Activated CD8-positive, alpha-beta T cell treated with anti-CD3 and anti-CD28 coated beads, Interleukin-2, amount 10 ng/mL, durations not matched to agents 7 days and 5 days (primary cell): ENCODE measurements at regions not wholly inside any gene's neighbourhood (a gene's known extent, or its start where the extent isn't known, plus 50 kb on each side); places are given as distances from the start of the nearest gene placed in this dataset.

Source experiments
- ATAC-seq: fragments of 150-1000 bp; cut with Tn5 transposase; one replicate; pipeline ENCODE4 v1.10.0; 2021; ENCODE audit warnings: moderate library complexity
- CTCF ChIA-PET: fragments of 350-600 bp; sonication (Branson Sonifier 250); formaldehyde crosslinking; loops from one replicate; lab custom pipeline; 2021; ENCODE audit warnings: antibody characterized with exemption; lab: Charles Lee
- POLR2A ChIA-PET: fragments of 350-600 bp; sonication (Branson Sonifier 250); formaldehyde crosslinking; loops from one replicate; lab custom pipeline; 2021; ENCODE audit warnings: antibody characterized with exemption; lab: Charles Lee
- DNase-seq: peaks from one replicate; pipeline ENCODE4 v3.0.0-alpha.2; 2020
- H3K27ac Mint-ChIP-seq: one replicate; pipeline ENCODE4 v1.8.0; 2021; ENCODE audit warnings: mild to moderate bottlenecking, mixed read lengths
- H3K27me3 Mint-ChIP-seq: one replicate; pipeline ENCODE4 v1.8.0; 2021; ENCODE audit warnings: low read depth, mixed read lengths
- H3K36me3 Mint-ChIP-seq: one replicate; pipeline ENCODE4 v1.8.0; 2021; ENCODE audit warnings: low read depth, mixed read lengths
- H3K4me1 Mint-ChIP-seq: one replicate; pipeline ENCODE4 v1.8.0; 2021; ENCODE audit warnings: low read depth, mixed read lengths
- H3K4me3 Mint-ChIP-seq: one replicate; pipeline ENCODE4 v1.8.0; 2021; ENCODE audit warnings: mild to moderate bottlenecking, mixed read lengths
- H3K9me3 Mint-ChIP-seq: one replicate; pipeline ENCODE4 v1.8.0; 2022; ENCODE audit warnings: mixed read lengths; ENCODE audit not compliant: insufficient read depth

- ChIA-PET POLR2A (no interaction called here), CTCF (no interaction called here)
- ATAC-seq, result no peak
- Mint-ChIP-seq H3K4me3 (no peak overlapping the region), H3K27me3 (no peaks in the 10 kb centered on the region), H3K27ac (no peak overlapping the region), H3K36me3 (no peaks in the 10 kb centered on the region), H3K4me1 (no peaks in the 10 kb centered on the region), H3K9me3 (peaks cover 4% of the 10 kb centered on the region)
- DNase-seq, result no peak
Observed at GRCh38 chr3:95939235-95939809, 875.1 kb upstream of the EPHA6 start.

DNA sequence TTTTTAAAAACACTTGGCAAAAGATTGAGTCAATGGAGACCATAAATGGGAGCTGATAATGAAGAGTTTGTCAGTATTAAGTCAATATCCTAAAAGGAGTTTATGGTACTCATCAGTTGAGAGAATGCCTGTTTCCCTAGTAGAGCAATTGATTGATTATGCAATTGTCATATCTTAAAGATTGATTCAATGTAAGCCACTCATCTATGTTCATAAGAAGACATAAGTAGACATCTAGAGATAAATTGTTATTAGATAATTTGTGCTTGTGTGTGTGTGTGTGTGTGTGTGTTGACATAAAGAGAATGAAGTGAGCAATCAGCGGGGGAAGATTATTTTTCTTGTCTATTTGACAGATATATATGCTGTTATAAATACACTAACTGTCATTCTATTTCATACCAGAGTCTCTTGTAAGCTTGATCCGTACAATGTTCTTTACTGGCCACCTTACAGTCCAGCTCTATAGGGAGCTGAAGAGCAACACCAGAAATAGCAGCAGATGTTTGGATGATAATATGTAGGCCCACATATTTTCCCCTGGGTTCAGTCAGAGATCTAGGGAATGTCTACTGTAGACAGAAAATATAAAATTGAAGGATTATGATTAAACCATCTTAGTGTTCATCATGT, 848.6 kb upstream of the EPHA6 start:
- no peaks in the 10 kb centered on the region for H3K27me3 Mint-ChIP-seq
- POLR2A ChIA-PET, result no interaction called here

DNA sequence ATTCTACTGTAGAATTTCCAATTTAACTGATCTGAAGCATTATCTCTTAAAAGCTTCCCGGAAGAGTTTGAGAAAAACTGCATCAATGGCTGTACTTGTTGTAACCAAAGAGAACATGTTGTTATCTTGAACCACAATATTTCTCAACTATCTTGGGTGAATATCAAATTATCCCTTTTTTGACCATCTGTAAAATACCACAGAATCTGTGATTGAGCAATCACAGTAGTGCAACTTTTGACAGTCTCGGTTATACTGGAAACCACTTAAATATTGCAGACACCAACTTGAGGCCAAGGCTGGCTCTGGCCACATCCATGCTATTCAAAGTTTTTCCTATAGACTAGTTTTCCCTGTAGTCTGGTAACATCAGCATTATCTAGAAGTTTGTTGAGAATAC, 842.8 kb upstream of the EPHA6 start:
- no peaks in the 10 kb centered on the region for H3K36me3 Mint-ChIP-seq
- ATAC-seq, result no peak

More for the DNA sequence above, 848.6 kb upstream of the EPHA6 start:
- no peaks in the 10 kb centered on the region for H3K9me3 Mint-ChIP-seq
- H3K4me1 Mint-ChIP-seq, result no peaks in the 10 kb centered on the region
- no peak overlapping the region for H3K4me3 Mint-ChIP-seq
- no peaks in the 10 kb centered on the region for H3K36me3 Mint-ChIP-seq
- ATAC-seq (no peak), DNase-seq (no peak)
- CTCF ChIA-PET, result no interaction called here
- no peak overlapping the region for H3K27ac Mint-ChIP-seq

GRCh38 chr3:95994338-95994737, 820.1 kb upstream of the EPHA6 start:
- Mint-ChIP-seq H3K36me3 (no peaks in the 10 kb centered on the region), H3K4me1 (no peaks in the 10 kb centered on the region), H3K27me3 (no peaks in the 10 kb centered on the region), H3K4me3 (no peak overlapping the region), H3K9me3 (no peaks in the 10 kb centered on the region), H3K27ac (no peak overlapping the region)
- ChIA-PET POLR2A (no interaction called here), CTCF (no interaction called here)
- DNase-seq, result no peak
- no peak for ATAC-seq

More for the DNA sequence above, 842.8 kb upstream of the EPHA6 start:
- H3K27ac Mint-ChIP-seq, result no peak overlapping the region
- no peaks in the 10 kb centered on the region for H3K4me1 Mint-ChIP-seq
- no peak overlapping the region for H3K4me3 Mint-ChIP-seq
- peaks cover 3% of the 10 kb centered on the region for H3K9me3 Mint-ChIP-seq
- no peaks in the 10 kb centered on the region for H3K27me3 Mint-ChIP-seq
- ChIA-PET CTCF (no interaction called here), POLR2A (no interaction called here)
- DNase-seq, result no peak

DNA sequence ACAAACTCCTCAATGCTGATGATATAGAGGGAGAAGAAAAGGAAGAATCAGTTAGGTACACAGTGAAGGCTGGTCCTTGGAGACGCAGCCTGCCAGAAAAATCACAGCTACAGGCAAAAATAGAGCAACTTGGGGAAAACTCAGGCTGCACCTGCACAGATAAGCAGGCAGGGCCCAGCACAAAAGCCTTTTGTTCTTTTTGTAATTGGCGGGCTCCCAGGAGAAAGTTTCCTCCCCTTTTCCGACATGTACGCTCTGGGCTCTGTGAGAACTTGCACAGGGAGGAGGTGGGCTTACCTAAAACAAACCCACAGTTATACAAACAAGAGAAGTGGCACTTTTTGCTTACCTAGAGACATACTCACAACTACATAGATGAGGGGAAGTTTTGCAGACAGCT, 813.4 kb upstream of the EPHA6 start:
- ChIA-PET CTCF (no interaction called here), POLR2A (no interaction called here)
- no peak overlapping the region for H3K4me3 Mint-ChIP-seq

DNA sequence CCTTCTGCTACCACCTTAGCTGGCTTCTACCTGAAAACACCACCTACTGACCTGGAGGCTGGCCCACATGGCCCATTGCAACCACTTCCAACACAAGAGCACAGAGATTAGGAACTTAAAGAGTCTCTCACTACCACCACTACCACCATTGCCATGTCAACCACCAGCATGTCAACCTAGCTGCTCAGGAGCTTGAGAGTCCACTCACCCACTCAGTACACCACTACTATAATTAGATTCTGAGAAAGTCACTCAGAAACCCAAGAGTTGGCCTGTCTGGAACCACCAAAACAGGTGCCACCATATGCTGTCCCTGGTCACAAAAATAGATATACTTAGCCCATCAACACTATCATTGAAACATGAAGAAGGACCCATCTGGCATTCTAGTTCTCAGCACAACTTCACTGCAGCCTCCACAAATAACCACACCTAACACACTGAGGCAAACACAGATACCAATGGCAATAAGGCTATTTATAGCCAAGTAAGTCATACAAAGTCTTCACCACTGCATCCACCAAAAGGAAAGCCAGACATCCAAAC, 806.7 kb upstream of the EPHA6 start:
- ATAC-seq, result no peak
- DNase-seq, result no peak
- Mint-ChIP-seq H3K36me3 (no peaks in the 10 kb centered on the region), H3K4me3 (no peak overlapping the region), H3K27me3 (no peaks in the 10 kb centered on the region), H3K27ac (no peak overlapping the region), H3K9me3 (no peaks in the 10 kb centered on the region), H3K4me1 (no peaks in the 10 kb centered on the region)
- ChIA-PET POLR2A (no interaction called here), CTCF (no interaction called here)

More for the DNA sequence above, 813.4 kb upstream of the EPHA6 start:
- DNase-seq (no peak), ATAC-seq (no peak)
- Mint-ChIP-seq H3K4me1 (no peaks in the 10 kb centered on the region), H3K27me3 (no peaks in the 10 kb centered on the region), H3K36me3 (no peaks in the 10 kb centered on the region), H3K27ac (no peak overlapping the region), H3K9me3 (peaks cover 3% of the 10 kb centered on the region)

DNA sequence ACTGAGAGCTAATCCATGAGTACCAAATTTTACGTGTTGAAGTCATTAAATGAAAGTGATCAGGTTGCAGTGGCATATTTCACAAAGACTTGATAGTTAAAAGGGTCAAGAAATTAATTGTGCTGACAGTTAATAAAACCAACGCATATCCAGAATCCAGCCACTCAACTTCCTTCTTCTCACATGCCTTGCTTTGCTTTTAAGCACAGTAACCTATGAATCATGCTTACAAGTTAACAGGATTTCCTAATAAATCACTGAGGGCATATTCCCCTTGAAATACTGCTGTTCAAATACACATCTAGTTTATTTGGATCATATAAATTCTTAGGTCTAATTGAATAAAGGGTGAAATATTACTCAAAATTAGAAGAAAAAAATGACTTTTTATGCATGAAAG, 801.5 kb upstream of the EPHA6 start:
- CTCF ChIA-PET, result no interaction called here
- no peaks in the 10 kb centered on the region for H3K36me3 Mint-ChIP-seq
- ATAC-seq, result no peak
- H3K27me3 Mint-ChIP-seq, result no peaks in the 10 kb centered on the region
- POLR2A ChIA-PET, result no interaction called here
- H3K4me1 Mint-ChIP-seq, result no peaks in the 10 kb centered on the region
- H3K9me3 Mint-ChIP-seq, result no peaks in the 10 kb centered on the region
- no peak overlapping the region for H3K4me3 Mint-ChIP-seq
- no peak for DNase-seq
- H3K27ac Mint-ChIP-seq, result no peak overlapping the region

GRCh38 chr3:96017556-96017955, 796.8 kb upstream of the EPHA6 start:
- DNase-seq (no peak), ATAC-seq (no peak)
- Mint-ChIP-seq H3K27me3 (no peaks in the 10 kb centered on the region), H3K4me3 (no peak overlapping the region), H3K36me3 (no peaks in the 10 kb centered on the region), H3K27ac (no peak overlapping the region), H3K9me3 (no peaks in the 10 kb centered on the region), H3K4me1 (no peaks in the 10 kb centered on the region)
- ChIA-PET POLR2A (no interaction called here), CTCF (no interaction called here)

DNA sequence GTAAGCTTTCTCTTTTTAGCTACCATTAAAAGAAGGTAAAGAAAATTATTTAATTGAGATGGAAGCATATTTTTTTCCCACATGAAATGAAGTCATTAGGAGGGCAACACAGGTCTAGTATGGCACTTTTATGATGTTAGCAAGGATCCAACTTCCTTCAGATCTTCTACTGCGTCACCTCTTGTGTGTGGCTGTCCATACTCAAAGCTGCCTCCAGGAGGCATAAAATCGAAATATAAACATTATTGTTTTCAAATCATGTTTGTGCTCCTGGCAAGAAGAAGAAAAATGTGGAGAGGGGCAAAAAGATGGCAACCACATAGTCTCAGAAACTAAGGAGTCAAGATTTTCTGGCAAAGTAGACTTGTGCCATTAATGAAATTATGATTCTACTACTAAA, 791.7 kb upstream of the EPHA6 start:
- no peak overlapping the region for H3K27ac Mint-ChIP-seq
- ChIA-PET POLR2A (no interaction called here), CTCF (no interaction called here)
- no peaks in the 10 kb centered on the region for H3K9me3 Mint-ChIP-seq
- no peaks in the 10 kb centered on the region for H3K4me1 Mint-ChIP-seq
- no peaks in the 10 kb centered on the region for H3K27me3 Mint-ChIP-seq
- no peak for ATAC-seq
- H3K36me3 Mint-ChIP-seq, result no peaks in the 10 kb centered on the region
- DNase-seq, result no peak
- no peak overlapping the region for H3K4me3 Mint-ChIP-seq

GRCh38 chr3:96027718-96028117, 786.7 kb upstream of the EPHA6 start:
- CTCF ChIA-PET, result no interaction called here
- Mint-ChIP-seq H3K27ac (no peak overlapping the region), H3K4me1 (no peaks in the 10 kb centered on the region), H3K27me3 (no peaks in the 10 kb centered on the region), H3K4me3 (no peak overlapping the region), H3K9me3 (no peaks in the 10 kb centered on the region), H3K36me3 (no peaks in the 10 kb centered on the region)
- POLR2A ChIA-PET, result no interaction called here
- DNase-seq, result no peak
- ATAC-seq, result no peak

- Mint-ChIP-seq H3K27ac (no peak overlapping the region), H3K9me3 (peaks cover 8% of the 10 kb centered on the region), H3K4me3 (no peak overlapping the region), H3K36me3 (no peaks in the 10 kb centered on the region), H3K4me1 (no peaks in the 10 kb centered on the region), H3K27me3 (no peaks in the 10 kb centered on the region)
- DNase-seq (no peak), ATAC-seq (no peak)
- ChIA-PET CTCF (no interaction called here), POLR2A (no interaction called here)
Observed at GRCh38 chr3:96039632-96040031, 774.8 kb upstream of the EPHA6 start.

GRCh38 chr3:96059301-96059700, 755.1 kb upstream of the EPHA6 start:
- no peak for DNase-seq
- Mint-ChIP-seq H3K9me3 (peaks cover 5% of the 10 kb centered on the region), H3K36me3 (no peaks in the 10 kb centered on the region), H3K27ac (no peak overlapping the region), H3K4me3 (no peak overlapping the region), H3K4me1 (no peaks in the 10 kb centered on the region), H3K27me3 (no peaks in the 10 kb centered on the region)
- ATAC-seq, result no peak
- ChIA-PET POLR2A (no interaction called here), CTCF (no interaction called here)
